BJ (cell line): ENCODE measurements at regions not wholly inside any gene's neighbourhood (a gene's known extent, or its start where the extent isn't known, plus 50 kb on each side); places are given as distances from the start of the nearest gene placed in this dataset.

Source experiments
- CTCF ChIA-PET: fragments of 350-600 bp; formaldehyde crosslinking; extraction: SDS; loops from one replicate; lab custom pipeline; 2021; ENCODE audit warnings: antibody characterized with exemption, inconsistent platforms; lab: Yijun Ruan, JAX
- POLR2A ChIA-PET: fragments of 300-600 bp; sonication (Branson Sonifier 250); formaldehyde crosslinking; extraction: SDS; loops from one replicate; lab custom pipeline; 2021; ENCODE audit warnings: antibody characterized with exemption; lab: Charles Lee
- DNase-seq: peaks from one replicate; pipeline ENCODE4 v3.0.0-alpha.2; 2011; ENCODE audit warnings: low read depth
- H3K27me3 ChIP-seq: 2 replicates; pipeline ENCODE4 v1.6.0; 2011; ENCODE audit warnings: low read length; ENCODE audit not compliant: control insufficient read depth, insufficient read depth
- H3K36me3 ChIP-seq: 2 replicates; pipeline ENCODE4 v1.5.1; 2011; ENCODE audit warnings: low read length; ENCODE audit not compliant: control insufficient read depth, insufficient read depth
- H3K4me3 ChIP-seq: 2 replicates; pipeline ENCODE4 v1.5.1; 2011; ENCODE audit warnings: low read depth, mild to moderate bottlenecking, control low read depth, low read length
- TF ChIP-seq, protein P1 (sequence below): IDR thresholded peaks from 2 replicates; pipeline ENCODE4 v1.5.1; 2011; ENCODE audit warnings: low read depth, mild to moderate bottlenecking, control low read depth, inconsistent platforms, low read length, moderate library complexity; ENCODE audit not compliant: insufficient read depth

- H3K4me3 ChIP-seq = no peak overlapping the region
- no peak for DNase-seq
- no peaks in the 10 kb centered on the region for H3K36me3 ChIP-seq
- POLR2A ChIA-PET = no interaction called here
- TF ChIP-seq, protein P1, sequence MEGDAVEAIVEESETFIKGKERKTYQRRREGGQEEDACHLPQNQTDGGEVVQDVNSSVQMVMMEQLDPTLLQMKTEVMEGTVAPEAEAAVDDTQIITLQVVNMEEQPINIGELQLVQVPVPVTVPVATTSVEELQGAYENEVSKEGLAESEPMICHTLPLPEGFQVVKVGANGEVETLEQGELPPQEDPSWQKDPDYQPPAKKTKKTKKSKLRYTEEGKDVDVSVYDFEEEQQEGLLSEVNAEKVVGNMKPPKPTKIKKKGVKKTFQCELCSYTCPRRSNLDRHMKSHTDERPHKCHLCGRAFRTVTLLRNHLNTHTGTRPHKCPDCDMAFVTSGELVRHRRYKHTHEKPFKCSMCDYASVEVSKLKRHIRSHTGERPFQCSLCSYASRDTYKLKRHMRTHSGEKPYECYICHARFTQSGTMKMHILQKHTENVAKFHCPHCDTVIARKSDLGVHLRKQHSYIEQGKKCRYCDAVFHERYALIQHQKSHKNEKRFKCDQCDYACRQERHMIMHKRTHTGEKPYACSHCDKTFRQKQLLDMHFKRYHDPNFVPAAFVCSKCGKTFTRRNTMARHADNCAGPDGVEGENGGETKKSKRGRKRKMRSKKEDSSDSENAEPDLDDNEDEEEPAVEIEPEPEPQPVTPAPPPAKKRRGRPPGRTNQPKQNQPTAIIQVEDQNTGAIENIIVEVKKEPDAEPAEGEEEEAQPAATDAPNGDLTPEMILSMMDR = no peak
- CTCF ChIA-PET = interaction anchor here (0.9 to 1.0 kb wide), 2 partner anchors 18 to 34 kb away, joined by 3 read pairs; no protein-coding TSS in a partner anchor
- no peaks in the 10 kb centered on the region for H3K27me3 ChIP-seq
Measured at GRCh38 chr4:77327151-77327550, 170.1 kb downstream of the CCNG2 start.

- Histone ChIP-seq H3K36me3 (no peaks in the 10 kb centered on the region), H3K4me3 (no peak overlapping the region), H3K27me3 (no peaks in the 10 kb centered on the region)
- TF ChIP-seq, protein P1 = no peak
- CTCF ChIA-PET = no interaction called here
- POLR2A ChIA-PET = no interaction called here
- no peak for DNase-seq
Measured at GRCh38 chr4:77332696-77333270, 175.8 kb downstream of the CCNG2 start.

DNA sequence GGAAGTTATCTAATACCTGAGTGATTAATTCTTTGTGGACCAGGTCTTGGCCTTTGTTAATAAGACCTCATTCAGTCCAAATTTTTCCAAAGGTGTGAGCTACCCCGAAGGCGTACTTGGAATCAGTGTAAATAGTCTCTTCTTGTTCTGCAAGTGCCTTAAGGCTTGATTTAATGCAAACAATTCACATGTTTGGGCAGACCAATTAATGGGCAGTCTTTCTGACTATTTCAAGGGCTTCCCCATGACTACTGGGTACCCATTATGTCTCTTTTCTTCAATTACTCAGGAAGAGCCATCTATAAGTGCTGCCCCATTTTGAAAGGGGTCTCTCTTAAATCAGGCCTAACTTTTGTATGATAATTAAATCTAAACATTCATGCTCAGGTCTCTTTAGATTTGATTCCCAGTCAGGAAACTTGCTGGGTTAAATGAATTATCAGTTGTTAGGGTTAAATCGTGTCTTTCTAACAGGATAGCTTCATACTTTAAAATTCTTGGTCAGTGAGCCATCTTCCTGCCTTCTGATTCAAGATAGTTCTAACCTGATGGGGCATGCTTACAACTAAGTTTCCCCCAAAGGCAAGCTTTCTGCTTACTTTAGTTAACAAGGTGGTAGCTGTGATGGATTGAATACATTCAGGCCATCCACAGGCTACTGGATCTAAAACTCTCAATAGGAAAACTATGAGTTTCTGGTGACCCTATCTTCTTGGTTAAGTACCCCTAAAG, 179.6 kb downstream of the CCNG2 start:
- TF ChIP-seq, protein P1 = no peak
- CTCF ChIA-PET = interaction anchor here (0.6 to 1.1 kb wide), 4 partner anchors 9 to 901 kb away, joined by 3 read pairs; partner anchors contain the start of gene SHROOM3
- DNase-seq = no peak
- Histone ChIP-seq H3K4me3 (no peak overlapping the region), H3K27me3 (no peaks in the 10 kb centered on the region), H3K36me3 (no peaks in the 10 kb centered on the region)
- POLR2A ChIA-PET = no interaction called here

GRCh38 chr4:77342170-77342810, 185.3 kb downstream of the CCNG2 start:
- CTCF ChIA-PET = no interaction called here

More at GRCh38 chr4:77342170-77342810, 185.3 kb downstream of the CCNG2 start:
- DNase-seq = no peak
- Histone ChIP-seq H3K36me3 (no peaks in the 10 kb centered on the region), H3K4me3 (no peak overlapping the region), H3K27me3 (no peaks in the 10 kb centered on the region)
- TF ChIP-seq, protein P1 = no peak
- POLR2A ChIA-PET = no interaction called here
